EL (cell line): ENCODE measurements at regions not wholly inside any gene's neighbourhood (a gene's known extent, or its start where the extent isn't known, plus 50 kb on each side); places are given as distances from the start of the nearest gene placed in this dataset.
"Not testable (repeated sequence)": the region's sequence is repeated elsewhere in the genome, so short reads cannot be mapped to it uniquely, and the experiment has no call there.

ENCODE experiments used
- DNase-seq: peaks from one replicate; pipeline ENCODE4 v3.0.0-alpha.2; 2016

- DNase-seq: not testable (repeated sequence)
Observed at GRCh38 chr16:86078711-86079110, 179.7 kb downstream of the IRF8 start.

DNA sequence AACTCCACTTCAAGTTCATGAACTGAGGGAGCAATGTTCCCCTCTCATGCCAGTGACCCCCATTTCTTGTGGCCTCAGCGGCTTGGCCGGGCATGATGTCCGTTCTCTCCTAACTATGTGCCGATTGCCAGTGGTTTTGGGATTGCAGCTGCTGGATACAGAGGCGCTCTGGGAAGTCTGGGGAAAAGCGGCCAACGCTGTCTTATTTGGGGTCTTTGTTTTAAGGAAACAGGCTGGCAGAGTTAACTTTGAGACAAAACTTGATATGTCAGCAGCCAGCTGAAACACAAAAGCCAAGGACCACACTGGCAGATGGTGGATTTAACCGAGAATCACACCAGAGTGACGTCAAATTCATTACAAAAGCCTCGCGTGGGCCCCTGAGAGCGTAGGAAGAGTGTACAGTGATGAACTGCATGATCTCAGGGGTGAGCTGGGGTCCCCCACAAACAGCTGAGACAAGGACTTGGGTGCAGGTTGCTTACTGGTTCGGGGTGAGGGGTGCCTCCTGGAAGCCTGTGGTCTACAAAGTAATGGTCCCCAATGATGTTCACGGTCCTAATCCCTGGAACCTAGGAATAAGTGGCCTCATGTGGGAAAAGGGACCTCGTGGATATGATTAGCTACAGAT lies 180.4 kb downstream of the IRF8 start:
- no peak for DNase-seq

GRCh38 chr16:86080131-86080875 lies 181.3 kb downstream of the IRF8 start:
- no peak for DNase-seq

DNA sequence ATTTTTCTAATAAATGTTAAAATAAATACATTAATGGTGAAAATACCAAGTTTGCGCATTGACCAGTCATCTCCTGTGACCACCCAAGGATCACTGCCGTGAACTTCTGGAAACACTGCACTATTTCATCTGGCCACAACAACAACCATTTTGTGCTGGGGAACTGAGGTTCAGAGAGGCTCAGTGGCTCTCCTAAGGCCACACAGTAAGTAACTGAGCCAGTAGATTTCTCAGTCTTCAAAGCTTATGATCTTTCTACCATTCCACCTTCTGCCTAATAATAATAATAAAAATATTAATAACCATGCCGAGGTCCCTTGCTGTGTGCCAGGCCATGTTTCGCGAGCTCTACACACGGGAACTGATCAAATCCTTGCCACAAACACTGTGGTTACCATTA lies 182.0 kb downstream of the IRF8 start:
- DNase-seq: no peak

GRCh38 chr16:86082418-86083030 lies 183.6 kb downstream of the IRF8 start:
- DNase-seq: no peak

DNA sequence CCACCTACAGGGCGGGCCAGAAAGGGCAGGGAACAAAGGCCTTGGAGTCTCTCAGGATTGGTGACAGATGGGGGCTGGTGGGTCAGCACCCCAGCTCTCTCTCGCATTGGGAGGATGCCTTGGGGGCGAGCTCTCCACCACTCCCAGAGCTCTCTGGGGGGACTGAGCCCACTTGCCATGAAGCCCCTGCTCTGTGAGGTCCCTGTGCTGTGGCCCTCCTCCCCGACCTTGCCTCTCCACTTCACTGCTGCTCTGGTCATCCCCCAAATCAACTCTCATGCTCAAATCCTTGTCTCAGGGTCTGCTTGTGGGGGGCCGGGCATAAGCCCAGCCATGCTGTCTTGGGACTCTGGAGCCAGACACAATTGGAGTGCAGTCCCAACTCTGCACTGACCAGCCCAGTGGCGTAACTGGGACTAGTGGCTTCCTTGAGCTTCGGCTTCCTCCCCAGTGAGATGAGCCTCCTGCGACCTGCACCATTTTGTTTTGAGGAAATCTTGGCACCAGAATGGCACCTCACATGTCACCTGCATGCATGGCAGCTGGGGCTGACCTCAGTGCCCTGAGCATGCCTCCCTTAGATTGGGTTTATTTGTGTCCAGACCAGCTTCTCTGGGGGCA lies 184.5 kb downstream of the IRF8 start:
- no peak for DNase-seq

- no peak for DNase-seq
Observed at GRCh38 chr16:86085161-86085611, 186.2 kb downstream of the IRF8 start.

DNA sequence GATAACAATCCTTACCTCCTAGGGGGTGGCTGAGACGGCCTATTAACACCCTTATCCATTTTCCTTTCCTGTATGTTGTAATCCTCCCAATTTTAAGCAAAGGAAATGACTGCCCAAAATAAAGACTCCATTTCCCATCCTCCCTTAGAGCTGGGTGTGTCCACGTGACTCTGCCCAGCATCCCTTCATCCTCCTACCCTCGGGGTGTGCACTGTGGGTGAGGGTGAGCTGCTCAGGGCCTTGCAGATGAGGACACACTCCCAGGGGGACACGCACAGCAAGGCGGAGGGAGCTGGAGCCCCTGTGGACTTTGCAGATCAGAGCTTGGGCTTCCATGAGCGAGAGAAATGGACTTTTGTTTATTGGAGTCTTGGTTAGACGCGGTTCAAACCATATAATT lies 186.8 kb downstream of the IRF8 start:
- DNase-seq: no peak

DNA sequence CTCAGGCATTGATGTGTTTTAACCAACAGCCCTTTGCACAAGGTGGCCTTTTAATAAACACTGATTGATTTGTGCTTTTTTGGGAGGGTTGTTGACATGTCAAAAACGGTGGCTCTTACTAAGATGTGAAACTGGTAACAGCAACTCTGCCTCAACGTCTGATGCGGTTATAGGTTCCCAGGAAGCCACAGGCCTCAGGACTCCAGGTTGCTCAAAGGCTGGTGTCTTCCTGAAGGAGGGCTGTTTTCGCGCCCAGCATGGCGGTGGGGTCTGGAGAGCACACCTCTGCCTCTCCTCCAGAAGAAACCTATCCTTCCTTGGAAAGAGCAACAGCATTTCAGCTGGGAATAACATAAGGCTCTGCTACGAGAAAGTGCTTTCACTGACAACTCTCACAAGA lies 187.5 kb downstream of the IRF8 start:
- DNase-seq: no peak

- DNase-seq: no peak
Observed at GRCh38 chr16:86087011-86087895, 188.3 kb downstream of the IRF8 start.

DNA sequence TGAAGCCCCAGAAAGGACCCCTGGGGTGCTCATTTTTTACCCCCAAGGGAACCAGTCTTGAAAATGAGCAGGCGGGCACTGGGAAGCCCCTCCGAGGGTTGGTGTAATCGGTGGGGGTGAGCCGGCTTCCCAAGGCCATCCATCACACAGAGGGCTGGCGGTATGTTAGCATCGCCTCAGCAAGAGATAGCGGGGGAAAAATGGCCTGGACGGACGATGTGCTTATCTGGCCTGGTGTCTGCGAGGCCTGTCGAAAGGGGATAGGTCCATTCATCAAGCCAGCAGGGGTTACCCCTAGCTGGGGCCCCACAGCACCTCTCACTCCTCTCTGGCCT lies 188.9 kb downstream of the IRF8 start:
- no peak for DNase-seq

GRCh38 chr16:86088287-86088686 lies 189.3 kb downstream of the IRF8 start:
- DNase-seq: no peak

DNA sequence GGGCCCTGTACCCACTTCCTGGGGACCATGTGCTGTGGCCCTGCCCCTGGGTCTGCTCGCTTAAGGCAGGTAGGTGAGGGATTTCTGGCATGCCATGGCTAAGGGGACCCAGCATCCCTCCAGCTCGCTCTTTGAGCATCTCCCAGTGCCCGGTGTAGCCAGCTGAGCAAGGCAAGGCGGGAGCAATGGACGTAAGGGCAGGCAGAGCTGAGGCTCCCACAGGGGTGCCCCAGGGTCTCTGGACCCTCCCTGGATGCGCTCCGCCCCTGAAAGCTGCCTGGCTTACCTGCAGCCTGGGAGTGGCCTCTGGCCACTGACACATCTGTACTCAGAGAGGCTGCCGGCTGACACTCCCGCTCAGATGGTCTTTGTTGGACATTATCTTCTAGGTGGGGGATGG lies 189.9 kb downstream of the IRF8 start:
- DNase-seq: no peak

DNA sequence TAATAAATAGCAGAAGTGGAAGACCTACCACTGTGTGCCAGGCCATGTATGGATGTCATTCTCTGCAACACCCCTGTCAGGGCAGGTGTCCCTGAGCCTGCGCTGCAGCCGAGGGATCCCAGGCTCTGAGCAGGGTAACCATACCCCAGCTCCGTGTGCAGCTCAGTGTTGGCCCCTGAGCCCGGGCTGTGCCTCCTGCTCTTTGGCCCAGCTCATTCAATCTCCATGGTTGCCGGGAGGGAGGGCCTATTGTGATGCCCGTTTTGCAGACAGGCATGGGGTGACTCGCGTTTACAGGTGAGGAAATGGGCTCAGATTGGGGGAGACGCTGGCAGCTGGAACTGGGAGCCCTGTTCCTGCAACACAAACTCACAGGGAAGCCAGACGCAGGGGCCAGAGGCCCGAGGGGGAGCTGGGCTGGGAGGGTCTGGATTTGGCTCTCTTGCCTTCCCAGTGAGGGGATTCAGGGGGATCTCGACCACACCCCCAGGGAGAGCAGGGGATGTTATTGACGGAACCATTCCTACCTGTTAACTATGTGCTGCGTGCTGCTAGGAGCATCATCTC lies 190.5 kb downstream of the IRF8 start:
- no peak for DNase-seq

DNA sequence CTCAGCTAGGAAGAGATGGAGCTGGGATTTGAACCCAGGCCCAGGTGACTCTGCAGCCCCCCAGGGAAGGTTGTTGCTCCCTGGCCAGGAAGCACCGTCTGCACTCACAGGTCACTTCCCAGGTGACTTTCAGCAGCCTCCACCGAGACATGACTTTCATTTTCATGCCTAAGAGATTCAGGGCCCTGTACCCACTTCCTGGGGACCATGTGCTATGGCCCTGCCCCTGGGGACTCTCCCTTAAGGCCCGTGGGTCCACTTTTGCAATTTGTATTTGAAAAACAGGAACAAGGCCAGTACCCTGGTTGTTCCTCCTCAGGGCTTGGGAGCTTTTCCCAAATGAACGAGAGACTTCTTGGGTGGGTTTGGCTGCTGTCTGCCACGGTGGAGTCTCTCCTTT lies 191.0 kb downstream of the IRF8 start:
- DNase-seq: no peak

- DNase-seq: no peak
Observed at GRCh38 chr16:86090461-86091170, 191.7 kb downstream of the IRF8 start.

DNA sequence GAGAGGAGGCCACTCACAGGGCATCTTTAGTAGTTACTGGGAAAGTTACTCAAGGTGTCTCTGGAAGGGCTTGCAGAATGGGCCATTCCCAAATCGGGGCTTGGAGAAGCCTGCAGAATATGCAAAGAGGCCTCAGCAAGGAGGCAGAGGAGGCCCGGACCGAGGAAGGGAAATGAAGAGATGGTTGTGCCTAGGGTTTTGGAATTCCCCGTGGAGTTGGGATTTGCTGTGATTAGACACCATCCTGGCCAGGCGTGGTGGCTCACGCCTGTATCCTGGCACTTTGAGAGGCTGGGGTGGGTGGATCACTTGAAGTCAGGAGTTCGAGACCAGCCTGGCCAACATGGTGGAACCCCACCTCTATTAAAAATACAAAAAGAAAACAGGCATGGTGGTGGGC lies 193.0 kb downstream of the IRF8 start:
- DNase-seq: no peak

- DNase-seq: no peak
Observed at GRCh38 chr16:86092586-86093480, 193.9 kb downstream of the IRF8 start.

GRCh38 chr16:86093801-86094750 lies 195.1 kb downstream of the IRF8 start:
- DNase-seq: no peak
